ENCODE measurements at regions not wholly inside any gene's neighbourhood (a gene's known extent, or its start where the extent isn't known, plus 50 kb on each side); places are given as distances from the start of the nearest gene placed in this dataset.

DNA sequence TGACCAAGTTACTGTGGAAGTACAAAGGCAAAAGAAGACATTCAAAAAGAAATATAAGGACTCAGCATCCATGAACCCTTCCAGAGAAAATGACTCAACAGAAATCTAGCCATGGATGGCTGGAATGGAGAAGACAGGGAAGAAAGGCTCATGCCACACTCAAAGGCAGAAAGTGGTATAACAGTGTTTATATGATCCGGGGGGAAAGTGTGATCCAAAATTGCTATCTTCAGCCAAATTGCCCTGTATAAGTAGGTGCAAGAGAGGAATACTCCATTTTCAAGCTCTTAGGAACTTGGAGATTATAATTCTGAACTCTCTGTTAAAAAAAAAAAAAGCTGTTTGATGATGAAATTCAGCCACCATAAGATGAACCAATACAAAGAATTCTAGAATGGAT lies 81.8 kb upstream of the TENM4 start:
- ChIA-PET CTCF (interaction anchor here (0.6 kb wide), 1 partner anchor 94 kb away, joined by 3 read pairs; no protein-coding TSS in a partner anchor), POLR2A (interaction anchor here (0.5 to 0.7 kb wide), 2 partner anchors 9 to 15 kb away, joined by 3 to 4 read pairs; no protein-coding TSS in a partner anchor)

GRCh38 chr11:79520086-79520485 lies 79.3 kb upstream of the TENM4 start:
- H3K36me3 ChIP-seq (ENCODE audit: control insufficient read depth, insufficient read depth, low read length), result no peaks in the 10 kb centered on the region
- H3K4me3 ChIP-seq (ENCODE audit: low read depth in 2 of 2, low read length in 2 of 2), result no peak overlapping the region
- TF ChIP-seq, protein P1, sequence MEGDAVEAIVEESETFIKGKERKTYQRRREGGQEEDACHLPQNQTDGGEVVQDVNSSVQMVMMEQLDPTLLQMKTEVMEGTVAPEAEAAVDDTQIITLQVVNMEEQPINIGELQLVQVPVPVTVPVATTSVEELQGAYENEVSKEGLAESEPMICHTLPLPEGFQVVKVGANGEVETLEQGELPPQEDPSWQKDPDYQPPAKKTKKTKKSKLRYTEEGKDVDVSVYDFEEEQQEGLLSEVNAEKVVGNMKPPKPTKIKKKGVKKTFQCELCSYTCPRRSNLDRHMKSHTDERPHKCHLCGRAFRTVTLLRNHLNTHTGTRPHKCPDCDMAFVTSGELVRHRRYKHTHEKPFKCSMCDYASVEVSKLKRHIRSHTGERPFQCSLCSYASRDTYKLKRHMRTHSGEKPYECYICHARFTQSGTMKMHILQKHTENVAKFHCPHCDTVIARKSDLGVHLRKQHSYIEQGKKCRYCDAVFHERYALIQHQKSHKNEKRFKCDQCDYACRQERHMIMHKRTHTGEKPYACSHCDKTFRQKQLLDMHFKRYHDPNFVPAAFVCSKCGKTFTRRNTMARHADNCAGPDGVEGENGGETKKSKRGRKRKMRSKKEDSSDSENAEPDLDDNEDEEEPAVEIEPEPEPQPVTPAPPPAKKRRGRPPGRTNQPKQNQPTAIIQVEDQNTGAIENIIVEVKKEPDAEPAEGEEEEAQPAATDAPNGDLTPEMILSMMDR (IDR thresholded peaks at IDR 0.05), result no peak
- TF ChIP-seq, protein P2, sequence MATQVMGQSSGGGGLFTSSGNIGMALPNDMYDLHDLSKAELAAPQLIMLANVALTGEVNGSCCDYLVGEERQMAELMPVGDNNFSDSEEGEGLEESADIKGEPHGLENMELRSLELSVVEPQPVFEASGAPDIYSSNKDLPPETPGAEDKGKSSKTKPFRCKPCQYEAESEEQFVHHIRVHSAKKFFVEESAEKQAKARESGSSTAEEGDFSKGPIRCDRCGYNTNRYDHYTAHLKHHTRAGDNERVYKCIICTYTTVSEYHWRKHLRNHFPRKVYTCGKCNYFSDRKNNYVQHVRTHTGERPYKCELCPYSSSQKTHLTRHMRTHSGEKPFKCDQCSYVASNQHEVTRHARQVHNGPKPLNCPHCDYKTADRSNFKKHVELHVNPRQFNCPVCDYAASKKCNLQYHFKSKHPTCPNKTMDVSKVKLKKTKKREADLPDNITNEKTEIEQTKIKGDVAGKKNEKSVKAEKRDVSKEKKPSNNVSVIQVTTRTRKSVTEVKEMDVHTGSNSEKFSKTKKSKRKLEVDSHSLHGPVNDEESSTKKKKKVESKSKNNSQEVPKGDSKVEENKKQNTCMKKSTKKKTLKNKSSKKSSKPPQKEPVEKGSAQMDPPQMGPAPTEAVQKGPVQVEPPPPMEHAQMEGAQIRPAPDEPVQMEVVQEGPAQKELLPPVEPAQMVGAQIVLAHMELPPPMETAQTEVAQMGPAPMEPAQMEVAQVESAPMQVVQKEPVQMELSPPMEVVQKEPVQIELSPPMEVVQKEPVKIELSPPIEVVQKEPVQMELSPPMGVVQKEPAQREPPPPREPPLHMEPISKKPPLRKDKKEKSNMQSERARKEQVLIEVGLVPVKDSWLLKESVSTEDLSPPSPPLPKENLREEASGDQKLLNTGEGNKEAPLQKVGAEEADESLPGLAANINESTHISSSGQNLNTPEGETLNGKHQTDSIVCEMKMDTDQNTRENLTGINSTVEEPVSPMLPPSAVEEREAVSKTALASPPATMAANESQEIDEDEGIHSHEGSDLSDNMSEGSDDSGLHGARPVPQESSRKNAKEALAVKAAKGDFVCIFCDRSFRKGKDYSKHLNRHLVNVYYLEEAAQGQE (IDR thresholded peaks at IDR 0.05; ENCODE audit: insufficient read depth in 1 of 2, low read depth in 2 of 2, low read length in 1 of 2), result no peak
- TF ChIP-seq POLR2AphosphoS5 (IDR thresholded peaks at IDR 0.05; ENCODE audit: low read depth, low read length), result no peak
- TF ChIP-seq SIN3A (IDR thresholded peaks at IDR 0.05; ENCODE audit: borderline replicate concordance, insufficient read depth, low read depth, low read length), result no peak
- TF ChIP-seq TCF7L2 (IDR thresholded peaks at IDR 0.05; ENCODE audit: low read depth, low read length), result no peak
- no peak overlapping the region for H3K27ac ChIP-seq (ENCODE audit: low read length)
- ChIA-PET CTCF (no interaction called here), POLR2A (no interaction called here)
- no peak for ATAC-seq
- H3K27me3 ChIP-seq (ENCODE audit: control insufficient read depth, insufficient read depth, low read length), result no peaks in the 10 kb centered on the region
- in situ Hi-C loops (cut with HindIII; ENCODE audit: low pct_unique_long_range_greater_than_20kb, low sequenced_read_pairs) (no loop called here), intact Hi-C loops (cut with micrococcal nuclease; ENCODE audit: unreplicated experiment) (no loop called here)
- no peaks in the 10 kb centered on the region for H3K4me1 ChIP-seq (ENCODE audit: control insufficient read depth, insufficient read depth, low read length)
- no peak for DNase-seq (ENCODE audit: low read depth, low spot score)
- peaks cover 4% of the 10 kb centered on the region; the same call in 1 of the 2 replicates for H3K9me3 ChIP-seq (ENCODE audit: control insufficient read depth, insufficient read depth, low read depth, low read length)
- no TSS peak for BruUV-seq (replicated peaks)

More for the DNA sequence above, 81.8 kb upstream of the TENM4 start:
- Histone ChIP-seq H3K4me3 (ENCODE audit: low read depth in 2 of 2, low read length in 2 of 2) (no peak overlapping the region), H3K27me3 (ENCODE audit: control insufficient read depth, insufficient read depth, low read length) (no peaks in the 10 kb centered on the region), H3K9me3 (ENCODE audit: control insufficient read depth, insufficient read depth, low read depth, low read length) (peaks cover 4% of the 10 kb centered on the region; the same call in 1 of the 2 replicates), H3K4me1 (ENCODE audit: control insufficient read depth, insufficient read depth, low read length) (no peaks in the 10 kb centered on the region), H3K36me3 (ENCODE audit: control insufficient read depth, insufficient read depth, low read length) (no peaks in the 10 kb centered on the region), H3K27ac (ENCODE audit: low read length) (no peak overlapping the region)
- intact Hi-C loops (cut with micrococcal nuclease; ENCODE audit: unreplicated experiment) (no loop called here), in situ Hi-C loops (cut with HindIII; ENCODE audit: low pct_unique_long_range_greater_than_20kb, low sequenced_read_pairs) (no loop called here)
- TF ChIP-seq POLR2AphosphoS5 (IDR thresholded peaks at IDR 0.05; ENCODE audit: low read depth, low read length) (no peak), SIN3A (IDR thresholded peaks at IDR 0.05; ENCODE audit: borderline replicate concordance, insufficient read depth, low read depth, low read length) (no peak), TCF7L2 (IDR thresholded peaks at IDR 0.05; ENCODE audit: low read depth, low read length) (no peak)
- TF ChIP-seq, protein P2 (IDR thresholded peaks at IDR 0.05; ENCODE audit: insufficient read depth in 1 of 2, low read depth in 2 of 2, low read length in 1 of 2), result no peak
- TF ChIP-seq, protein P1 (IDR thresholded peaks at IDR 0.05), result no peak
- no peak for ATAC-seq
- no TSS peak for BruUV-seq (replicated peaks)
- no peak for DNase-seq (ENCODE audit: low read depth, low spot score)

Data from Panc1 (cell line).